T-cell (primary cell): ENCODE measurements at regions not wholly inside any gene's neighbourhood (a gene's known extent, or its start where the extent isn't known, plus 50 kb on each side); places are given as distances from the start of the nearest gene placed in this dataset.
"Not testable (repeated sequence)": the region's sequence is repeated elsewhere in the genome, so short reads cannot be mapped to it uniquely, and the experiment has no call there.

Source experiments
- ATAC-seq, 4 experiments: fragments of 200-7000 bp in 3 of 4; fragments of 150-1000 bp in 1 of 4; cut with Tn5 transposase; replicated peaks in 1 of 4; 1 replicate in 3 of 4; 2 replicates in 1 of 4; pipeline ENCODE4 v1.10.0; 2021; ENCODE audit warnings: moderate library complexity in 3 of 4, mild to moderate bottlenecking in 2 of 4, moderate number of reproducible peaks in 1 of 4
- CTCF ChIA-PET, 2 donors: fragments of 300-600 bp; sonication (Branson Sonifier 250); formaldehyde crosslinking; loops; one replicate each; lab custom pipeline; 2022; ENCODE audit warnings: antibody characterized with exemption in 2 of 2; lab: Charles Lee
- POLR2A ChIA-PET, 2 donors: fragments of 300-600 bp; sonication (Branson Sonifier 250); formaldehyde crosslinking; loops; one replicate each; lab custom pipeline; 2022; ENCODE audit warnings: antibody characterized with exemption in 2 of 2; lab: Charles Lee
- DNase-seq, 35 experiments: peaks; one replicate each; pipeline versions ENCODE4 v3.0.0 to v3.0.0-alpha.2; 2013 to 2023
- H3K27ac ChIP-seq: one replicate; pipeline ENCODE4 v1.5.1; 2013; ENCODE audit warnings: low read length
- H3K27me3 ChIP-seq, 2 experiments: replicated peaks in 1 of 2; 1 replicate in 1 of 2; 2 replicates in 1 of 2; pipeline versions ENCODE4 v1.6.1 to v1.7.0; 2013; ENCODE audit warnings: low read length in 1 of 2, mixed read lengths in 1 of 2; ENCODE audit not compliant: control insufficient read depth in 2 of 2, insufficient read depth in 2 of 2; ENCODE audit errors: extremely low read depth in 1 of 2
- H3K36me3 ChIP-seq, 2 donors: 1 replicate in 1 of 2; 2 replicates in 1 of 2; pipeline versions ENCODE4 v1.6.1 to v1.7.0; 2013; ENCODE audit warnings: low read length in 1 of 2; ENCODE audit not compliant: control insufficient read depth in 2 of 2, insufficient read depth in 1 of 2; ENCODE audit errors: extremely low read depth in 1 of 2
- H3K4me1 ChIP-seq, 2 experiments: 1 replicate in 1 of 2; 2 replicates in 1 of 2; pipeline versions ENCODE4 v1.6.1 to v1.7.0; 2013; ENCODE audit warnings: low read length in 2 of 2, mixed read lengths in 1 of 2; ENCODE audit not compliant: insufficient read depth in 2 of 2, control insufficient read depth in 1 of 2; ENCODE audit errors: extremely low read depth in 1 of 2
- H3K4me3 ChIP-seq, 2 donors: 1 replicate in 1 of 2; 2 replicates in 1 of 2; pipeline versions ENCODE4 v1.5.1 to v1.7.0; 2013; ENCODE audit warnings: mild to moderate bottlenecking in 2 of 2, low read length in 1 of 2, moderate library complexity in 1 of 2; ENCODE audit not compliant: control insufficient read depth in 1 of 2; ENCODE audit errors: extremely low read depth in 1 of 2
- H3K9me3 ChIP-seq: 2 replicates; pipeline ENCODE4 v1.7.0; 2013
- H3K27ac Mint-ChIP-seq, 2 donors: one replicate each; pipeline ENCODE4 v1.8.0; 2020 to 2021; ENCODE audit warnings: mild to moderate bottlenecking in 2 of 2, mixed read lengths in 2 of 2
- H3K27me3 Mint-ChIP-seq, 2 donors: one replicate each; pipeline ENCODE4 v1.8.0; 2021 to 2022; ENCODE audit warnings: mixed read lengths in 2 of 2
- H3K36me3 Mint-ChIP-seq: one replicate; pipeline ENCODE4 v1.8.0; 2021; ENCODE audit warnings: mixed read lengths
- H3K4me1 Mint-ChIP-seq, 3 donors: one replicate each; pipeline ENCODE4 v1.8.0; 2020 to 2022; ENCODE audit warnings: mixed read lengths in 3 of 3, mild to moderate bottlenecking in 1 of 3
- H3K4me3 Mint-ChIP-seq, 3 donors: one replicate each; pipeline ENCODE4 v1.8.0; 2020 to 2022; ENCODE audit warnings: mild to moderate bottlenecking in 3 of 3, mixed read lengths in 3 of 3, moderate library complexity in 3 of 3
- H3K9me3 Mint-ChIP-seq, 3 donors: one replicate each; pipeline ENCODE4 v1.8.0; 2020 to 2022; ENCODE audit warnings: mixed read lengths in 3 of 3
- WGBS: methylation state at CpG from one replicate; pipeline ENCODE4 v1.1.5; 2013; ENCODE audit warnings: missing lambda C conversion rate; ENCODE audit not compliant: insufficient coverage; 5-methylcytosine and 5-hydroxymethylcytosine counted together

GRCh38 chr5:162929104-162929503, 508.3 kb upstream of the CCNG1 start:
- H3K4me1 ChIP-seq = no peaks in the 10 kb centered on the region
- no peaks in the 10 kb centered on the region for H3K9me3 ChIP-seq
- no peaks in the 10 kb centered on the region for H3K27me3 ChIP-seq
- Mint-ChIP-seq H3K9me3 (peaks cover 14 to 21% (median 18%) of the 10 kb centered on the region in 3 donors), H3K4me1 (no peaks in the 10 kb centered on the region), H3K27me3 (no peaks in the 10 kb centered on the region), H3K36me3 (no peaks in the 10 kb centered on the region), H3K27ac (no peak overlapping the region), H3K4me3 (no peak overlapping the region)
- H3K4me3 ChIP-seq = no peak overlapping the region
- no peaks in the 10 kb centered on the region for H3K36me3 ChIP-seq
- CTCF ChIA-PET = no interaction called here
- DNase-seq = no peak
- no CpG with 5 or more reads among the region's 2 CpGs for WGBS
- POLR2A ChIA-PET = interaction anchor here in 1 of 2 donors (0.5 kb wide), 1 partner anchor 35 kb away, joined by 4 read pairs; no protein-coding TSS in a partner anchor
- no peak for ATAC-seq
- no peak overlapping the region for H3K27ac ChIP-seq

GRCh38 chr5:162931501-162931900, 505.9 kb upstream of the CCNG1 start:
- no CpG with 5 or more reads among the region's 2 CpGs for WGBS
- CTCF ChIA-PET = no interaction called here
- no peaks in the 10 kb centered on the region for H3K27me3 Mint-ChIP-seq

GRCh38 chr5:162939991-162940390, 497.4 kb upstream of the CCNG1 start:
- H3K4me3 ChIP-seq = no peak overlapping the region
- ChIA-PET POLR2A (no interaction called here), CTCF (no interaction called here)
- no peak overlapping the region for H3K4me3 Mint-ChIP-seq
- no peaks in the 10 kb centered on the region for H3K4me1 ChIP-seq
- H3K27me3 ChIP-seq = no peaks in the 10 kb centered on the region
- no peaks in the 10 kb centered on the region for H3K4me1 Mint-ChIP-seq
- H3K27ac Mint-ChIP-seq = no peak overlapping the region
- H3K9me3 Mint-ChIP-seq = peaks cover 10 to 22% (median 15%) of the 10 kb centered on the region in 3 donors
- WGBS = 40% methylated on average over 1 of the region's 4 CpGs
- peaks cover 3% of the 10 kb centered on the region for H3K9me3 ChIP-seq
- H3K27ac ChIP-seq = no peak overlapping the region
- H3K36me3 ChIP-seq = no peaks in the 10 kb centered on the region
- H3K36me3 Mint-ChIP-seq = no peaks in the 10 kb centered on the region
- no peak for DNase-seq
- ATAC-seq = no peak
- no peaks in the 10 kb centered on the region for H3K27me3 Mint-ChIP-seq

More at GRCh38 chr5:162931501-162931900, 505.9 kb upstream of the CCNG1 start:
- DNase-seq = no peak
- Mint-ChIP-seq H3K4me3 (no peak overlapping the region), H3K9me3 (peaks cover 23 to 38% (median 26%) of the 10 kb centered on the region in 3 donors), H3K4me1 (no peaks in the 10 kb centered on the region), H3K27ac (no peak overlapping the region), H3K36me3 (no peaks in the 10 kb centered on the region)
- POLR2A ChIA-PET = no interaction called here
- no peaks in the 10 kb centered on the region for H3K9me3 ChIP-seq
- ATAC-seq = no peak
- H3K4me1 ChIP-seq = no peaks in the 10 kb centered on the region
- no peak overlapping the region for H3K4me3 ChIP-seq
- H3K27ac ChIP-seq = no peak overlapping the region
- H3K36me3 ChIP-seq = no peaks in the 10 kb centered on the region
- no peaks in the 10 kb centered on the region for H3K27me3 ChIP-seq

GRCh38 chr5:162948677-162949076, 488.7 kb upstream of the CCNG1 start:
- CTCF ChIA-PET = no interaction called here
- Mint-ChIP-seq H3K4me3 (no peak overlapping the region), H3K27me3 (no peaks in the 10 kb centered on the region), H3K4me1 (no peaks in the 10 kb centered on the region), H3K27ac (no peak overlapping the region), H3K9me3 (peaks cover 12 to 28% (median 14%) of the 10 kb centered on the region in 3 donors), H3K36me3 (no peaks in the 10 kb centered on the region)
- DNase-seq (no peak), ATAC-seq (no peak)
- POLR2A ChIA-PET = no interaction called here
- H3K27ac ChIP-seq = no peak overlapping the region
- no peaks in the 10 kb centered on the region for H3K4me1 ChIP-seq
- H3K9me3 ChIP-seq = no peaks in the 10 kb centered on the region
- WGBS = 51% methylated on average over 4 of the region's 4 CpGs
- no peaks in the 10 kb centered on the region for H3K36me3 ChIP-seq
- H3K4me3 ChIP-seq = no peak overlapping the region
- H3K27me3 ChIP-seq = no peaks in the 10 kb centered on the region

GRCh38 chr5:162956570-162956969, 480.8 kb upstream of the CCNG1 start:
- Histone ChIP-seq H3K27ac (no peak overlapping the region), H3K4me3 (no peak overlapping the region), H3K9me3 (no peaks in the 10 kb centered on the region), H3K27me3 (no peaks in the 10 kb centered on the region), H3K4me1 (no peaks in the 10 kb centered on the region), H3K36me3 (no peaks in the 10 kb centered on the region)
- ATAC-seq = no peak
- H3K36me3 Mint-ChIP-seq = no peaks in the 10 kb centered on the region
- no peaks in the 10 kb centered on the region for H3K4me1 Mint-ChIP-seq
- no peak overlapping the region for H3K4me3 Mint-ChIP-seq
- WGBS = no CpG with 5 or more reads among the region's 1 CpG
- ChIA-PET CTCF (no interaction called here), POLR2A (no interaction called here)
- peaks cover 6 to 9% (median 9%) of the 10 kb centered on the region in 3 donors for H3K9me3 Mint-ChIP-seq
- no peak overlapping the region for H3K27ac Mint-ChIP-seq
- no peak for DNase-seq
- H3K27me3 Mint-ChIP-seq = no peaks in the 10 kb centered on the region

- H3K27me3 Mint-ChIP-seq, ATAC-seq, H3K4me1 ChIP-seq, DNase-seq, H3K36me3 Mint-ChIP-seq, H3K36me3 ChIP-seq, H3K4me3 ChIP-seq, H3K4me3 Mint-ChIP-seq, CTCF ChIA-PET, H3K4me1 Mint-ChIP-seq, H3K27ac ChIP-seq, H3K27ac Mint-ChIP-seq, H3K27me3 ChIP-seq, H3K9me3 ChIP-seq: not testable (repeated sequence)
- POLR2A ChIA-PET = interaction anchor here in 1 of 2 donors (0.8 kb wide), 1 partner anchor 35 kb away, joined by 4 read pairs; no protein-coding TSS in a partner anchor
- WGBS = 73% methylated on average over 3 of the region's 4 CpGs
- peaks cover 20 to 27% (median 22%) of the 10 kb centered on the region in 3 donors for H3K9me3 Mint-ChIP-seq
Measured at GRCh38 chr5:162964144-162964543, 473.3 kb upstream of the CCNG1 start.

- Histone ChIP-seq H3K4me1 (no peaks in the 10 kb centered on the region), H3K36me3 (no peaks in the 10 kb centered on the region), H3K9me3 (no peaks in the 10 kb centered on the region), H3K27me3 (no peaks in the 10 kb centered on the region), H3K4me3 (no peak overlapping the region), H3K27ac (no peak overlapping the region)
- H3K27ac Mint-ChIP-seq = no peak overlapping the region
- H3K9me3 Mint-ChIP-seq = peaks cover 12 to 14% (median 13%) of the 10 kb centered on the region in 3 donors
- POLR2A ChIA-PET = no interaction called here
- H3K4me1 Mint-ChIP-seq = no peaks in the 10 kb centered on the region
- H3K27me3 Mint-ChIP-seq = no peaks in the 10 kb centered on the region
- CTCF ChIA-PET = no interaction called here
- DNase-seq (no peak), ATAC-seq (no peak)
- no peaks in the 10 kb centered on the region for H3K36me3 Mint-ChIP-seq
- H3K4me3 Mint-ChIP-seq = no peak overlapping the region
Measured at GRCh38 chr5:162990063-162990462, 447.3 kb upstream of the CCNG1 start.
